Esophagus squamous epithelium (tissue), 4 donors: ENCODE measurements at regions not wholly inside any gene's neighbourhood (a gene's known extent, or its start where the extent isn't known, plus 50 kb on each side); places are given as distances from the start of the nearest gene placed in this dataset.

Experiments used
- POLR2A ChIP-seq, 4 donors: fragments of 450-650 bp; IDR thresholded peaks; one replicate each; pipeline ENCODE4 v1.6.1; 2017; ENCODE audit warnings: antibody characterized with exemption in 4 of 4, mild to moderate bottlenecking in 4 of 4, moderate library complexity in 3 of 4
- TF ChIP-seq, protein P1 (sequence below), 6 experiments: fragments of 450-650 bp in 4 of 6; fragments of 200-600 bp in 2 of 6; sonication (generic) in 2 of 6; IDR thresholded peaks; one replicate each; pipeline ENCODE4 v1.5.1; 2016 to 2019; ENCODE audit warnings: antibody characterized with exemption in 6 of 6, mild to moderate bottlenecking in 4 of 6, moderate library complexity in 4 of 6

DNA sequence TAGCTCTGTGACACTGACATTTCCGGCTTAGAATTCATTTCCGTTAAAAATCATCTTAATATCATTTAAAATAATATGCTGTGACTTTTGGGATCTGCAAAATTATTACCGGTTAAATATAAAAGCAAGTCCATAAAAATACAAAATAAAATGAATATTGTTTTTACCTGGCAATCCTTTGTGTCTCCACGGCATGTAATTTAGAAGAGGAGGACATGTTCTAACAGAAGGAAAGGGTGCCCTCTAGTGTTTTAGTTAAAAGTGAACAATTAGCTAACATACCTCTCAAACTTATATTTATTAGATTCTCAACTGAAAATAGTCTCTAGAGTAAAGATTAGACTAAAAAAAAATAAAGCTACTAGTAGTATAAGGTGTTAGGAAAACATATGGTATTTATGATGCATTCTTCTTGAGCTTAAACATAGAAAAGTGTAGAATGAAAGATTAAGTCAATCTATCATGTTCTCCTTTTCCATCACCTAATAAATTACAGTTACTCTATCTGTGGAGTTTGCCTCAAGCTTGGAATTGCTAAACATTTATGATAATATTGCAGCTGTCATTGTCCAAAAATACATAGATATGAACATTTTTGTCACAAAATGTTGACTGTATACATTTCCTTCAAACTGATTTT is 676.7 kb upstream of the SPRY2 start:
- TF ChIP-seq, protein P1, sequence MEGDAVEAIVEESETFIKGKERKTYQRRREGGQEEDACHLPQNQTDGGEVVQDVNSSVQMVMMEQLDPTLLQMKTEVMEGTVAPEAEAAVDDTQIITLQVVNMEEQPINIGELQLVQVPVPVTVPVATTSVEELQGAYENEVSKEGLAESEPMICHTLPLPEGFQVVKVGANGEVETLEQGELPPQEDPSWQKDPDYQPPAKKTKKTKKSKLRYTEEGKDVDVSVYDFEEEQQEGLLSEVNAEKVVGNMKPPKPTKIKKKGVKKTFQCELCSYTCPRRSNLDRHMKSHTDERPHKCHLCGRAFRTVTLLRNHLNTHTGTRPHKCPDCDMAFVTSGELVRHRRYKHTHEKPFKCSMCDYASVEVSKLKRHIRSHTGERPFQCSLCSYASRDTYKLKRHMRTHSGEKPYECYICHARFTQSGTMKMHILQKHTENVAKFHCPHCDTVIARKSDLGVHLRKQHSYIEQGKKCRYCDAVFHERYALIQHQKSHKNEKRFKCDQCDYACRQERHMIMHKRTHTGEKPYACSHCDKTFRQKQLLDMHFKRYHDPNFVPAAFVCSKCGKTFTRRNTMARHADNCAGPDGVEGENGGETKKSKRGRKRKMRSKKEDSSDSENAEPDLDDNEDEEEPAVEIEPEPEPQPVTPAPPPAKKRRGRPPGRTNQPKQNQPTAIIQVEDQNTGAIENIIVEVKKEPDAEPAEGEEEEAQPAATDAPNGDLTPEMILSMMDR (IDR thresholded peaks at IDR 0.05) = peak in 4 of 6 experiments; percentile 30 to 59 (median 40)
- TF ChIP-seq POLR2A (IDR thresholded peaks at IDR 0.05) = no peak
